ENCODE measurements at regions not wholly inside any gene's neighbourhood (a gene's known extent, or its start where the extent isn't known, plus 50 kb on each side); places are given as distances from the start of the nearest gene placed in this dataset.

DNA sequence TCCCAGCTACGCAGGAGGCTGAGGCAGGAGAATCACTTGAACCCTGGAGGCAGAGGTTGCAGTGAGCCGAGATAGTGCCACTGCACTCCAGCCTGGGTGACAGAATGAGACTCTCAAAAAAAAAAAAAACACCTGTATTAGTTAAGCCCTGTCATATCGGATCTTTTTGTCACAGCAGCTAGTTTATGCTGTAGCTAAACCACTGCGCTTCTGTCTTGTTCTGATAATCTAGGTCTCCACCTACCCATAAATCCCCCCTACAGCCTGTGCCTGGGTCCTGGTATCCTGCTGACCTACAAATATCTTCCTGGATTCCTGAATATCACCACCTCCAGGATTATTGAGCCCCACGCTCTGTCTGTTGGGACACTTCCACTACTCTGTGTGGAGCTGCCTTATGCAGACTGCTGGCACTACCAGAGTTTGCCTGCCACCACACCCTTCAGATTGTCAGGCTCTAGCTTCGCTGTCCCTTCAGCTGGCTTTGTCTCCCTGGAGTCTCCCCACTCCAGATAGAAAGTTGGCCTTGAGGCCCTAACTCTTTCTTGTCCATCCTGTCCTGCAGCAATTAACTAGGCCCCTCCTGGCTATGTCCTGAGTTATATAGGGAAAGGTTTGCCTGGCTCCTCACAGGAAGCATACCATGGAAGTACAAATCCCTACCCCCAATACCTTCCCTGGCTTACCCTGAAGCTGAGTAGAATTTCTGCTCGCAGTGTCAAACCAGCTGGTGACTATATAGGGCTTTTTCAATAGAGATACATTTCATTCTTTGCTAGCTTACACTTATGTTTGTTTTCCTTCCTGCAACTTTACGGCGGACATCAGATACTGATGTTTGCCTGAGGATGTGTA is 136.0 kb upstream of the SERTAD2 start:
- H3K4me3 ChIP-seq (ENCODE audit: low read length): no peak overlapping the region
- no peaks in the 10 kb centered on the region for H3K27me3 ChIP-seq (ENCODE audit: control insufficient read depth, insufficient read depth, low read length)
- H3K9me3 ChIP-seq (ENCODE audit: control insufficient read depth, low read depth, low read length): no peaks in the 10 kb centered on the region
- H3K4me1 ChIP-seq (ENCODE audit: control insufficient read depth, low read depth, low read length): peaks cover 3% of the 10 kb centered on the region
- H3K9ac ChIP-seq (ENCODE audit: low read length): no peak overlapping the region
- no peaks in the 10 kb centered on the region for H3K36me3 ChIP-seq (ENCODE audit: control insufficient read depth, low read depth, low read length)
- H3K27ac ChIP-seq (ENCODE audit: low read length): no peak overlapping the region

- Histone ChIP-seq H3K9me3 (ENCODE audit: control insufficient read depth, low read depth, low read length) (no peaks in the 10 kb centered on the region), H3K4me3 (ENCODE audit: low read length) (no peak overlapping the region)
Measured at GRCh38 chr2:64792300-64792699, 138.6 kb upstream of the SERTAD2 start.

GRCh38 chr2:64792995-64793639 is 139.4 kb upstream of the SERTAD2 start:
- Histone ChIP-seq H3K4me3 (ENCODE audit: low read length) (no peak overlapping the region), H3K27me3 (ENCODE audit: control insufficient read depth, insufficient read depth, low read length) (no peaks in the 10 kb centered on the region), H3K9ac (ENCODE audit: low read length) (no peak overlapping the region), H3K4me1 (ENCODE audit: control insufficient read depth, low read depth, low read length) (peaks cover 9% of the 10 kb centered on the region), H3K9me3 (ENCODE audit: control insufficient read depth, low read depth, low read length) (no peaks in the 10 kb centered on the region), H3K27ac (ENCODE audit: low read length) (no peak overlapping the region), H3K36me3 (ENCODE audit: control insufficient read depth, low read depth, low read length) (no peaks in the 10 kb centered on the region)

More at GRCh38 chr2:64792300-64792699, 138.6 kb upstream of the SERTAD2 start:
- Histone ChIP-seq H3K27me3 (ENCODE audit: control insufficient read depth, insufficient read depth, low read length) (no peaks in the 10 kb centered on the region), H3K36me3 (ENCODE audit: control insufficient read depth, low read depth, low read length) (no peaks in the 10 kb centered on the region), H3K4me1 (ENCODE audit: control insufficient read depth, low read depth, low read length) (peaks cover 9% of the 10 kb centered on the region), H3K9ac (ENCODE audit: low read length) (no peak overlapping the region), H3K27ac (ENCODE audit: low read length) (no peak overlapping the region)

GRCh38 chr2:64793701-64794100 is 140.0 kb upstream of the SERTAD2 start:
- H3K4me1 ChIP-seq (ENCODE audit: control insufficient read depth, low read depth, low read length): peaks cover 9% of the 10 kb centered on the region
- no peak overlapping the region for H3K9ac ChIP-seq (ENCODE audit: low read length)
- H3K27ac ChIP-seq (ENCODE audit: low read length): no peak overlapping the region
- no peaks in the 10 kb centered on the region for H3K9me3 ChIP-seq (ENCODE audit: control insufficient read depth, low read depth, low read length)
- H3K36me3 ChIP-seq (ENCODE audit: control insufficient read depth, low read depth, low read length): no peaks in the 10 kb centered on the region
- H3K4me3 ChIP-seq (ENCODE audit: low read length): no peak overlapping the region
- H3K27me3 ChIP-seq (ENCODE audit: control insufficient read depth, insufficient read depth, low read length): no peaks in the 10 kb centered on the region

GRCh38 chr2:64794426-64794995 is 140.8 kb upstream of the SERTAD2 start:
- peaks cover 9% of the 10 kb centered on the region for H3K4me1 ChIP-seq (ENCODE audit: control insufficient read depth, low read depth, low read length)
- H3K4me3 ChIP-seq (ENCODE audit: low read length): no peak overlapping the region
- no peak overlapping the region for H3K27ac ChIP-seq (ENCODE audit: low read length)
- no peaks in the 10 kb centered on the region for H3K27me3 ChIP-seq (ENCODE audit: control insufficient read depth, insufficient read depth, low read length)
- no peaks in the 10 kb centered on the region for H3K36me3 ChIP-seq (ENCODE audit: control insufficient read depth, low read depth, low read length)
- no peak overlapping the region for H3K9ac ChIP-seq (ENCODE audit: low read length)
- H3K9me3 ChIP-seq (ENCODE audit: control insufficient read depth, low read depth, low read length): no peaks in the 10 kb centered on the region

GRCh38 chr2:64795024-64795592 is 141.4 kb upstream of the SERTAD2 start:
- H3K9me3 ChIP-seq (ENCODE audit: control insufficient read depth, low read depth, low read length): no peaks in the 10 kb centered on the region
- no peaks in the 10 kb centered on the region for H3K36me3 ChIP-seq (ENCODE audit: control insufficient read depth, low read depth, low read length)
- no peaks in the 10 kb centered on the region for H3K27me3 ChIP-seq (ENCODE audit: control insufficient read depth, insufficient read depth, low read length)
- H3K27ac ChIP-seq (ENCODE audit: low read length): no peak overlapping the region
- H3K4me1 ChIP-seq (ENCODE audit: control insufficient read depth, low read depth, low read length): peaks cover 9% of the 10 kb centered on the region
- H3K9ac ChIP-seq (ENCODE audit: low read length): no peak overlapping the region
- no peak overlapping the region for H3K4me3 ChIP-seq (ENCODE audit: low read length)

DNA sequence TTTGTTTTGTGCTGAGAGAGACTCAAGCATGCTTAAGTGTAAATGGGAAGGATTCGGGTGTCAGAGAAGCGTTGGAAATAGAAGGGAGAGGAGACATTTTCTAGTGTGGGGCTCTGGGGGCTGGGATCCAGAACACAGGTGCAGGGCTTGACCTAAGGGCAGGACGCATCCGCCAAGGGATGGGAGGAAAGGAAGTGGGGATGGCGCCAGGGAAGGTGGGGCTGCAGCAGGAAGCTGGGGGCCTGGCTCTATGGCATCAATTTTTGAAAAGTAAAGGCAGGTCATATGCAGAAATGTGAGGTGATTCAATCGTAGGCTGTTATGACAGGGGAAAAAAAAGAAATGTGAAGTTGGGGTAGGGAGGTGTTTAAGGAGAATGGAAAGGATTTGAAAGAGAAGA is 143.2 kb upstream of the SERTAD2 start:
- Histone ChIP-seq H3K9me3 (ENCODE audit: control insufficient read depth, low read depth, low read length) (no peaks in the 10 kb centered on the region), H3K27me3 (ENCODE audit: control insufficient read depth, insufficient read depth, low read length) (no peaks in the 10 kb centered on the region), H3K27ac (ENCODE audit: low read length) (no peak overlapping the region), H3K4me1 (ENCODE audit: control insufficient read depth, low read depth, low read length) (peaks cover 9% of the 10 kb centered on the region), H3K4me3 (ENCODE audit: low read length) (no peak overlapping the region), H3K36me3 (ENCODE audit: control insufficient read depth, low read depth, low read length) (no peaks in the 10 kb centered on the region), H3K9ac (ENCODE audit: low read length) (no peak overlapping the region)

- Histone ChIP-seq H3K9me3 (ENCODE audit: control insufficient read depth, low read depth, low read length) (no peaks in the 10 kb centered on the region), H3K27ac (ENCODE audit: low read length) (no peak overlapping the region), H3K27me3 (ENCODE audit: control insufficient read depth, insufficient read depth, low read length) (no peaks in the 10 kb centered on the region), H3K36me3 (ENCODE audit: control insufficient read depth, low read depth, low read length) (no peaks in the 10 kb centered on the region), H3K4me1 (ENCODE audit: control insufficient read depth, low read depth, low read length) (peaks cover 9% of the 10 kb centered on the region), H3K9ac (ENCODE audit: low read length) (no peak overlapping the region), H3K4me3 (ENCODE audit: low read length) (no peak overlapping the region)
Measured at GRCh38 chr2:64797881-64798575, 144.3 kb upstream of the SERTAD2 start.

DNA sequence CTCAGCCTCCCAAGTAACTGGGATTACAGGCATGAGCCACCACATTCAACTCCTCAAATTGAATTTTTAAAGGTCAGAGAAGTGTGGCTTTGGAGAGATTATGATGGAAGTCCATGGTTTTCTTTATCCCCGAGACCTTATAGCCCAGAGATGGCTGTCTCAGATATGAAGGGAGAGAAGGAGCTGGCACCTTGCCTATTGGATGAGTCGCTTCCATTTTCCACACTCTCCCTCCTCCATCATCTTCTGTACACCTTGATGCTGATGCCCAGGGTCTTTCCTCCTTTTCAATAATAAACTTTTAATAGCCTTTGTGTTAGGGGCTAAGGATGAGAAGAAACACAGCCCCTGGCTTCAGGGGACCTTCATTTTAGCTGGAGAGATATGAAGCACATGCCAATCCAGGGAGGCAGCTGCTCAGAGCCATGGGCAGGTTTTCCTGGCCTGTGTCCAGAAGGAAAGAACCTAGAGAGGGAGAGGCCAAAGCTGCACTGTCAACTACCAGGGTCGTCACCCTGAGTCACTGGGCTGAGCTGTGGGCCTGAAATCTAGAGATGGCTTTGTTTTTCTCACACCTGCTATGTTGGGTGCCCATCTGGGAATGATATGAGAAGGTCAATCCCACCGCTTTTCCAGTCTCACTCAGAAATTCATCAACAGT is 146.0 kb upstream of the SERTAD2 start:
- Histone ChIP-seq H3K9ac (ENCODE audit: low read length) (no peak overlapping the region), H3K27ac (ENCODE audit: low read length) (no peak overlapping the region), H3K4me1 (ENCODE audit: control insufficient read depth, low read depth, low read length) (peaks cover 6% of the 10 kb centered on the region)

DNA sequence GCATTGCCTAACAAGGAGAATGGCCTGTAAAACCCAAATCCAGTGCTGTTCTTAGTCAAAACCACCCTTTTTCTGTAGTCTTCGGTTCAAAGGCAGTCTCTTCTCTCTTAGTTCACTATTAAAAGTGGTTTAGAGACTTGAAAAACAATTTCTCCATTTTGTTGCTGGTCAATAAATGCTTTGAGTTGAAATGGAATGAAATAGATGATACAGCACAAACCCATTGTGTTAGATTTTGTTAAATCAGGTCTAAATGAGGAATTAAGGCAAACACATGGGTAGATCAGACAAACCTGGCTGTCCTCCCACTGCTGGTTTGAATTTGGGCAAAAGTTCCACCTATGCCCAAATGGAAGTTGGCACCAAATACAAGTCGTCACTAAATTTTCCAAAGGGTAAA is 150.1 kb upstream of the SERTAD2 start:
- Histone ChIP-seq H3K36me3 (ENCODE audit: control insufficient read depth, low read depth, low read length) (no peaks in the 10 kb centered on the region), H3K4me1 (ENCODE audit: control insufficient read depth, low read depth, low read length) (no peaks in the 10 kb centered on the region), H3K9me3 (ENCODE audit: control insufficient read depth, low read depth, low read length) (no peaks in the 10 kb centered on the region)

More for the DNA sequence above, 146.0 kb upstream of the SERTAD2 start:
- Histone ChIP-seq H3K9me3 (ENCODE audit: control insufficient read depth, low read depth, low read length) (no peaks in the 10 kb centered on the region), H3K36me3 (ENCODE audit: control insufficient read depth, low read depth, low read length) (no peaks in the 10 kb centered on the region), H3K27me3 (ENCODE audit: control insufficient read depth, insufficient read depth, low read length) (no peaks in the 10 kb centered on the region), H3K4me3 (ENCODE audit: low read length) (no peak overlapping the region)

GRCh38 chr2:64804651-64805050 is 150.9 kb upstream of the SERTAD2 start:
- Histone ChIP-seq H3K4me3 (ENCODE audit: low read length) (no peak overlapping the region), H3K36me3 (ENCODE audit: control insufficient read depth, low read depth, low read length) (no peaks in the 10 kb centered on the region), H3K4me1 (ENCODE audit: control insufficient read depth, low read depth, low read length) (no peaks in the 10 kb centered on the region), H3K27me3 (ENCODE audit: control insufficient read depth, insufficient read depth, low read length) (no peaks in the 10 kb centered on the region), H3K9me3 (ENCODE audit: control insufficient read depth, low read depth, low read length) (no peaks in the 10 kb centered on the region), H3K27ac (ENCODE audit: low read length) (no peak overlapping the region), H3K9ac (ENCODE audit: low read length) (no peak overlapping the region)

More for the DNA sequence above, 150.1 kb upstream of the SERTAD2 start:
- no peak overlapping the region for H3K27ac ChIP-seq (ENCODE audit: low read length)
- no peak overlapping the region for H3K4me3 ChIP-seq (ENCODE audit: low read length)
- no peak overlapping the region for H3K9ac ChIP-seq (ENCODE audit: low read length)
- no peaks in the 10 kb centered on the region for H3K27me3 ChIP-seq (ENCODE audit: control insufficient read depth, insufficient read depth, low read length)
